PFSK-1 (cell line): ENCODE measurements at regions not wholly inside any gene's neighbourhood (a gene's known extent, or its start where the extent isn't known, plus 50 kb on each side); places are given as distances from the start of the nearest gene placed in this dataset.

ENCODE experiments used
- FOXP2 ChIP-seq: optimal IDR thresholded peaks from 2 replicates; pipeline ENCODE3; 2011; ENCODE audit warnings: borderline replicate concordance, control low read depth, inconsistent platforms; ENCODE audit not compliant: insufficient read depth; ENCODE audit errors: extremely low read length, extremely low read depth
- POLR2AphosphoS5 ChIP-seq: IDR thresholded peaks from 2 replicates; pipeline ENCODE4 v1.6.1; 2012; ENCODE audit warnings: low read depth, mild to moderate bottlenecking, control low read depth, low read length, moderate library complexity
- REST ChIP-seq, 2 experiments: IDR thresholded peaks; 2 replicates each; pipeline versions ENCODE4 v1.6.1 to v1.8.0; 2011 to 2012; ENCODE audit warnings: low read depth in 2 of 2, low read length in 2 of 2, control low read depth in 1 of 2, inconsistent platforms in 1 of 2, mild to moderate bottlenecking in 1 of 2, moderate library complexity in 1 of 2; ENCODE audit not compliant: insufficient read depth in 1 of 2
- SIN3A ChIP-seq: IDR thresholded peaks from 2 replicates; pipeline ENCODE4 v1.6.1; 2012; ENCODE audit warnings: mild to moderate bottlenecking, low read length, moderate library complexity, borderline replicate concordance; ENCODE audit not compliant: insufficient read depth
- TAF1 ChIP-seq: IDR thresholded peaks from 2 replicates; pipeline ENCODE4 v1.6.1; 2012; ENCODE audit warnings: low read length, control low read depth, borderline replicate concordance; ENCODE audit not compliant: insufficient read depth

- TF ChIP-seq TAF1: no peak
- no peak for TF ChIP-seq FOXP2
- TF ChIP-seq REST (IDR thresholded peaks at IDR 0.05; ENCODE audit: insufficient read depth in 1 of 2, low read depth in 2 of 2, low read length in 2 of 2): no peak
- no peak for TF ChIP-seq SIN3A
- no peak for TF ChIP-seq POLR2AphosphoS5
Measured at GRCh38 chr2:66364495-66365333, 70.2 kb upstream of the MEIS1 start.

GRCh38 chr2:66362701-66363100, 72.2 kb upstream of the MEIS1 start:
- TF ChIP-seq REST (IDR thresholded peaks at IDR 0.05; ENCODE audit: insufficient read depth in 1 of 2, low read depth in 2 of 2, low read length in 2 of 2): no peak
- TF ChIP-seq TAF1: no peak

- TF ChIP-seq POLR2AphosphoS5: no peak
- no peak for TF ChIP-seq SIN3A
- TF ChIP-seq REST (IDR thresholded peaks at IDR 0.05; ENCODE audit: insufficient read depth in 1 of 2, low read depth in 2 of 2, low read length in 2 of 2): no peak
- no peak for TF ChIP-seq FOXP2
- TF ChIP-seq TAF1: no peak
Measured at GRCh38 chr2:66346231-66346664, 88.7 kb upstream of the MEIS1 start.

GRCh38 chr2:66344087-66344663, 90.8 kb upstream of the MEIS1 start:
- no peak for TF ChIP-seq TAF1
- TF ChIP-seq POLR2AphosphoS5: no peak
- TF ChIP-seq SIN3A: no peak
- TF ChIP-seq REST (IDR thresholded peaks at IDR 0.05; ENCODE audit: insufficient read depth in 1 of 2, low read depth in 2 of 2, low read length in 2 of 2): no peak
- TF ChIP-seq FOXP2: no peak

GRCh38 chr2:66343259-66343658, 91.7 kb upstream of the MEIS1 start:
- TF ChIP-seq SIN3A (no peak), TAF1 (no peak), REST (IDR thresholded peaks at IDR 0.05; ENCODE audit: insufficient read depth in 1 of 2, low read depth in 2 of 2, low read length in 2 of 2) (no peak), FOXP2 (no peak), POLR2AphosphoS5 (no peak)
